Activated gamma-delta T cell treated with Interleukin-2 at 50 U/mL for 16 hours (primary cell): ENCODE measurements at regions not wholly inside any gene's neighbourhood (a gene's known extent, or its start where the extent isn't known, plus 50 kb on each side); places are given as distances from the start of the nearest gene placed in this dataset.

Source experiments
- DNase-seq: peaks from one replicate; pipeline ENCODE4 v3.0.0-alpha.2; 2020

DNA sequence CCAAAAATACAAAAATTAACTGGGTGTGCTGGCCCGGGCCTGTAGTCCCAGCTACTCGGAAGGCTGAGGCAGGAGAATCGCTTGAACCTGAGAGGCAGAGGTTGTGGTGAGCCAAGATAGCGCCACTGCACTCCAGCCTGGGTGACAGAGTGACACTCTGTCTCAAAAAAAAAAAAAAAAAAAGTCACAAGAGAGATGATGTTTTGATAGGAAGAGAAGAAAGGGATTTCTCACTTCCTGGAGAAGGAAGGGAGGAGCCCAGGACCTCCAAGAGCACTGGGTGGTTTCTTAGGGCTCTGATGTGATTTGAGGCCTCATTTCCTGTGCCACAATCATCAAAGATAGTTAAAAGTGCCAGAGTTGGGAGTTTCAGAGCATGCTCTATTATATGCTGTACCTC lies 1048.3 kb downstream of the BCL11B start:
- peak; percentile 42 for DNase-seq

GRCh38 chr14:98226411-98226810 lies 1045.6 kb downstream of the BCL11B start:
- DNase-seq, result no peak

- no peak for DNase-seq
Measured at GRCh38 chr14:98227000-98227726, 1044.8 kb downstream of the BCL11B start.

GRCh38 chr14:98227727-98228111 lies 1044.3 kb downstream of the BCL11B start:
- DNase-seq, result no peak

- no peak for DNase-seq
Measured at GRCh38 chr14:98229656-98230366, 1042.2 kb downstream of the BCL11B start.

- no peak for DNase-seq
Measured at GRCh38 chr14:98230411-98230810, 1041.6 kb downstream of the BCL11B start.

DNA sequence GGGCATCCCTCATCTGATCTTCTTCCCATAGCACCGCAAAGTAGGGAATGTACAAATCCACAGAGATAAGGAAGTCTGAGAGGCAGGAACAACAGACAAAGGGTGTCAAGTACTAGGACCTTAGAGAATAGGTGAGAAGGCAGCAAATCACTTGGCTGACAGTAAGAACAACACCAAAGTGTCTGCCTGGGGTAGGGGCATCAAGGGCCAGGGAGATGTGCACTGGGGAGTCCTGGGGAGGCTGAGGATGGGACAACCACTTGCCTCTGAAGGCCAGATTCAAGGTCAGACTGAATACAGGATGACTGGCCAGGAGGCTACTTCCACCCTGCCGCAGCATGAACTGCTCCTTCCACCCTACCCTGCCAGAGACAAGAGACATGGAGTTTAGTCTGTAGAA lies 1040.8 kb downstream of the BCL11B start:
- no peak for DNase-seq

GRCh38 chr14:98233656-98234055 lies 1038.3 kb downstream of the BCL11B start:
- DNase-seq, result no peak

- no peak for DNase-seq
Measured at GRCh38 chr14:98234208-98234607, 1037.8 kb downstream of the BCL11B start.

DNA sequence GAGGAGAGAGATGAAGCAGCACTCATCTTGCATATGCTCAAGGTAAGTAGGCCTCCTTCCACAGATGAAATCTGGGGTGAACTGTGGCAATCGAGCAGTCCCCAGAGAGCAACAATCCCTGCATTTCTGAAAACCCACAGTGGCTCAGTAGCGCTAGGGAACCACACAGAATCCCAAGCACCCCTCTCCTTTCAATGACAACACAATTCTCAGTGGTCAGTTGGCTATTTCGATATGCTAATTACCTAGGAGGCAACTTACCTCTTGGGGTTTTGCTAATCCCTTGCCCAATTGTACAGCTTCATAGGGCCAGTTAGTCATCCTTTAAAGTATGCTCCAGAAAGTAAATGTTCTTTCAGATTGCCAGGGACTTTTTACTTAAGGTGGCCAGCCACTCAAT lies 1035.7 kb downstream of the BCL11B start:
- no peak for DNase-seq

DNA sequence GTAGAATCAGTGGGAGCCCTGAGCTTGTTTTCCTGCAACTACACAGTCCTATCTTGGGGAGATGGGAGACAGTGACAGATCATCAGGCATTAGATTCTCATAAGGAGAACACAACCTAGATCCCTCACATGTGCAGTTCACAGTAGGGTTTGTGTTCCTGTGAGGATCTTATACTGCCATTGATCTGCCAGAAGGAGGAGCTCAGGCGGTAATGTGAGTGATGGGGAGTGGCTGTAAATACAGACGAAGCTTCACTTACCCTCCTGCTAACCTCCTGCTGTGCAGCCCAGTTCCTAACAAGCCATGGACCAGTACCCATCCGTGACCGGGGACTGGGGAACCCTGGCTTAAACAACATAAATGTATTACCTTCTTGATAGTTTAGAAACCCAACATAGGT lies 1034.1 kb downstream of the BCL11B start:
- no peak for DNase-seq

DNA sequence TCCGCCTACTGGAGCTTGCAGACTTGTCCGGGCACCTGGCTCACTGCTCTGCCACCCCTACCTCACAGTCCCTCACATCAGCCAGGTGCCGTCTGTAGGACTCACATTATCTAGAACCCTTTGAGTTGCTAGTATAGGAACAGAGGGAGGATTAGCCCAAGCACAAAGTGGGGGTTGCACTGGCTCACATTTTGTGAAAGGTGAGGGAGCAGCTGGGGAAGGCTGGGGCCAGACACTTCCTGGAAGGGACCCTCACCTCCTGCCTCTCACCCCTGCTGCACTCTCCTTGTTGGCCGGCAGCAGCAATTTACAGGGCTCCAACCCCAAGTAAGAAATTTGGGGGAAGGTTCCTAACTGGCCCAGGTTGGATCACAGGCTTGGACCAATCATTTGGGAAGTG lies 1031.6 kb downstream of the BCL11B start:
- DNase-seq, result no peak

DNA sequence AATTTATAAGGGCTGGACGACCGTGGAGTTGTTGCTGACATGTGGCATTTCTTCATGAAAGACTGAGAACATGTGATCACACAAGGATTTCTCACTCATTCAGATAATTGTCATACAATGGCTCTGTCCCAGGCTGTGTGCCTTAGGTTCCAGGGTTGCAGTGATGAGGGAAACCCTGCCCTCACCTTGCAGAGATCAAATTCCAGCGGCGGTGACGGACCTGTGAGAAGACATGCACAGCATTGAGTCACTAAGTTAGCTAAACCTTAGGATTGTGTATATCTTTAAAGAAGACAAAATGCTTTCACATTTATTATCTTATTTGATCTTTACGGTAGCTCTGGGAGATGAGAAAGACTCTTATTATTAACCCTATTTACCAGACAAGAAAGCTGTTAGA lies 1029.1 kb downstream of the BCL11B start:
- no peak for DNase-seq

- DNase-seq, result no peak
Measured at GRCh38 chr14:98243332-98243731, 1028.7 kb downstream of the BCL11B start.

GRCh38 chr14:98244162-98244948 lies 1027.6 kb downstream of the BCL11B start:
- DNase-seq, result no peak

- no peak for DNase-seq
Measured at GRCh38 chr14:98244966-98245569, 1026.9 kb downstream of the BCL11B start.

DNA sequence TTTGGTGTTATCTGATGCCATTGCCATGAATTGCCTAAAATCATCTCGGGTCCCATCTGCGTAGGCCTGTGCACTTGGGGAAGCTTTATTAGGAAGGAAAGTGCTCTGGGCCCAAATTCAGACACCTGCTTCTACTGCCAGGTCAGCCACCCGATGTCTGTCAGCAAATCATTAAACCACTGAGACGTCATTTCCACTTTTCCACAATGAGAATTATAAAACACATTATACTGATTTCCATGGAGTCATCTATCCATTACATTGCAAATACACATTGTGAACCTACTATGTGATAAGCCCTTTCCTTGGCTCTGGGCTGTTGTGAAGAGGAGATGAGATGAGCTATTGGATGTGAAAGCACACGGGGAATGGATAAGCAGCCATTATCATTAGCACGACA lies 1022.9 kb downstream of the BCL11B start:
- DNase-seq, result no peak

GRCh38 chr14:98249476-98249875 lies 1022.5 kb downstream of the BCL11B start:
- no peak for DNase-seq

DNA sequence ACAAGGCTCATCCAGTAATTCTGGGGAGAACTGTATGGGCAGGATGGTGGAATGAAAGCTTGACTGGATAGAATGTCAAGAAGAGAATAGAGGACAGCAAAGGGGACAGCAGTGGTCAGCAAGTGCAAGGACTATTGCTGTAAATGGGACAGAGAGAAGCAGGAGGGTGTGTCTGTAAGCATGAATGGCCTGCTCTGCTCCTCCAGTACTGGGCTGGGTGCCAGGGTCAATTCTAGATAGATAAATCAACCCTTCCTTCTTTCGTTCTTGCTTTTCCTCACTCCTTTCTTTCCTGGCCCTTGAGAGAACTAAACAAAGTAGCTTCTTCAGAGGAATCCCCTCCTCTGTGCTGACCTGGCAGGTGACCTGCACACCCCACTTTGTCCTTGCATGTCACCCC lies 1019.2 kb downstream of the BCL11B start:
- DNase-seq, result no peak

DNA sequence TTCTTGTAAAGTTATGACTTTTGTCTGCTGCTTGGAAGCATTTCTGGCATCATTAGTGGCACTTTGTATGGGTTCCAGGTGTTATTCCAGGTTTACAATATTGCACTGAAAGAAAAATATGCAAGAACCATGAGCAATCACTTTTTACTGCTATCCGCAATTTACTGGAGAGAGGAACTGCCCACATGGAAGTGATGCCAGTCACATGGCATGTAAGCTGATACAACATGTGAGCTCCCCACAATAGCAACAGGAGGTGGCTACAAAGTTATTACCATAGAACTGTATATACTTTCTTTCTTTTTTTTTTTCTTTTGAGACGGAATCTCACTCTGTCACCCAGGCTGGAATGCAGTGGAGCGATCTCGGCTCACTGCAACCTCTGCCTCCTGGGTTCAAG lies 1012.1 kb downstream of the BCL11B start:
- DNase-seq, result no peak

GRCh38 chr14:98262566-98262965 lies 1009.4 kb downstream of the BCL11B start:
- DNase-seq, result no peak

GRCh38 chr14:98269533-98269932 lies 1002.5 kb downstream of the BCL11B start:
- DNase-seq, result no peak

DNA sequence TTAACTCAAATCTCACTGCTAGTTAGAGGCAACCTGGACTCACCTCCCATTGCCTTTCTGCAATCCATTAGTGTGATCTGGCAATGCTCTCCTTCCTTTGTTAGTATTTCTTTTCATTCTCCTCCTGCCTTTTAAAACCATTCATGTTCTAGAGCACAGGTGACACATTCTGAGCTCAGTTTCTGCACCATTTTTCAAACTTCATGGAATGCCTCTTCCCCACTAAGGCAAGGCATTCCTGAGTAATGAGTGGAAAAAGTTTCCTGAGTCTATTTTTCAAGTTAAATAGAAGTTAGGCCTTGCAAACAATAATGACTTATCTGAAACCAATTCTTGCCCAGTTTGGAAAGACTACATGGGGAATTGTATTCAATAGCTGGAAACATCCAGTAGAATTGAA lies 1001.8 kb downstream of the BCL11B start:
- DNase-seq, result no peak

DNA sequence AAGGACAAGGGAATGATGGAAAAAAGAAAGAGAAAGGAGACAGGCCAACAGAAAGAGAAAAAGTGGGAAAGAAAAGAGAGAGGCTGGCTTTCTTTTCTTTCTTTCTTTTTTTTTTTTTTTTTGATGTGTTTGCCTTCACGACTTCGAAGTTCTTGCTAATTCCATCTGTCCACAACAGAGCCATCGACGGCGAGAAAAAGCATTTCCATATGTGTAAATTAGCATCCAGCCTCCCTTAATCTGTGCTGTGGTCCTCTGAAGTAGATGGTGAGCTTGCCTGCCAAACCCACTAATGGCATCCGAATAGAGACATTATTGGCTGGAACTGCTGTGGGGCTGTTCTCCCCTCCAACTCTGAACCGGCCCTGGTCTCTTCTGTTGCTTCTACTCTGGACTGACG lies 997.4 kb downstream of the BCL11B start:
- DNase-seq, result no peak
